OCI-LY3 (cell line): ENCODE measurements at regions not wholly inside any gene's neighbourhood (a gene's known extent, or its start where the extent isn't known, plus 50 kb on each side); places are given as distances from the start of the nearest gene placed in this dataset.

Experiments used
- CTCF ChIP-seq: fragments of 200-600, 300-600 bp; sonication (generic); IDR thresholded peaks from 2 replicates; pipeline ENCODE4 v1.5.1; 2014; ENCODE audit warnings: antibody characterized with exemption, low read length, low read depth
- EZH2phosphoT487 ChIP-seq: fragments of 200-600 bp; shearing (Covaris generic); IDR thresholded peaks from 2 replicates; pipeline ENCODE4 v1.6.1; 2018; ENCODE audit warnings: antibody characterized with exemption, mixed run types, low read depth

- TF ChIP-seq EZH2phosphoT487 (no peak), CTCF (no peak)
These were observed 683.3 kb downstream of the MAT2B start for GRCh38 chr5:164188733-164189148.
